Kidney (tissue), 13 donors: ENCODE measurements at regions not wholly inside any gene's neighbourhood (a gene's known extent, or its start where the extent isn't known, plus 50 kb on each side); places are given as distances from the start of the nearest gene placed in this dataset.
A peak's percentile ranks its signal among the peaks of the same experiment; 100 is the strongest.
"Not testable (repeated sequence)": the region's sequence is repeated elsewhere in the genome, so short reads cannot be mapped to it uniquely, and the experiment has no call there.

ENCODE experiments used
- DNase-seq, 5 donors: peaks; one replicate each; pipeline ENCODE4 v3.0.0-alpha.2; 2013 to 2020
- FAIRE-seq: peaks from 2 replicates; lab custom pipeline; 2012; peaks lifted over from hg19 to GRCh38; lab: Jason Lieb, UNC
- H3K27ac ChIP-seq, 2 donors: one replicate each; pipeline ENCODE4 v1.7.0; 2013; ENCODE audit warnings: low read depth in 2 of 2, low read length in 2 of 2, inconsistent platforms in 1 of 2
- H3K27me3 ChIP-seq: one replicate; pipeline ENCODE4 v1.7.1; 2013; ENCODE audit warnings: low read length, inconsistent platforms; ENCODE audit not compliant: control insufficient read depth, insufficient read depth
- H3K36me3 ChIP-seq, 3 donors: one replicate each; pipeline versions ENCODE4 v1.7.0 to v1.7.1; 2013; ENCODE audit warnings: low read length in 3 of 3, control low read depth in 1 of 3, inconsistent platforms in 1 of 3; ENCODE audit not compliant: insufficient read depth in 3 of 3, control insufficient read depth in 2 of 3
- H3K4me1 ChIP-seq, 3 donors: one replicate each; pipeline versions ENCODE4 v1.7.0 to v1.7.1; 2013; ENCODE audit warnings: low read length in 3 of 3, inconsistent platforms in 1 of 3, low read depth in 1 of 3; ENCODE audit not compliant: control insufficient read depth in 2 of 3, insufficient read depth in 2 of 3
- H3K4me3 ChIP-seq, 3 donors: one replicate each; pipeline versions ENCODE4 v1.7.0 to v1.8.1; 2013; ENCODE audit warnings: low read length in 3 of 3, control low read depth in 1 of 3, inconsistent platforms in 1 of 3
- H3K9ac ChIP-seq, 3 donors: one replicate each; pipeline versions ENCODE4 v1.7.0 to v1.7.1; 2013; ENCODE audit warnings: low read length in 3 of 3, control low read depth in 1 of 3, inconsistent platforms in 1 of 3
- H3K9me3 ChIP-seq, 3 donors: one replicate each; pipeline versions ENCODE4 v1.7.0 to v1.7.1; 2013; ENCODE audit warnings: low read length in 3 of 3, control low read depth in 1 of 3, inconsistent platforms in 1 of 3; ENCODE audit not compliant: control insufficient read depth in 2 of 3, insufficient read depth in 1 of 3
- intact Hi-C: fragments of 100-400 bp; cut with DNase I; formaldehyde crosslinking; loops from one replicate; pipeline ENCODE4 v1.11.1; 2022
- TF ChIP-seq, protein P1 (sequence below): IDR thresholded peaks from 3 replicates; pipeline ENCODE4 v1.5.1; 2012; ENCODE audit warnings: mild to moderate bottlenecking, moderate library complexity, borderline replicate concordance; ENCODE audit not compliant: insufficient read depth; ENCODE audit errors: extremely low read depth
- donor health status: control.
- donor health status: control.
- donor health status: control.
- donor health status: control.
- donor health status: control.
- donor health status: DM: yes; HTN: yes; CAD: no.
- donor health status: Normal renal cell carcinoma (clear cell type).

DNA sequence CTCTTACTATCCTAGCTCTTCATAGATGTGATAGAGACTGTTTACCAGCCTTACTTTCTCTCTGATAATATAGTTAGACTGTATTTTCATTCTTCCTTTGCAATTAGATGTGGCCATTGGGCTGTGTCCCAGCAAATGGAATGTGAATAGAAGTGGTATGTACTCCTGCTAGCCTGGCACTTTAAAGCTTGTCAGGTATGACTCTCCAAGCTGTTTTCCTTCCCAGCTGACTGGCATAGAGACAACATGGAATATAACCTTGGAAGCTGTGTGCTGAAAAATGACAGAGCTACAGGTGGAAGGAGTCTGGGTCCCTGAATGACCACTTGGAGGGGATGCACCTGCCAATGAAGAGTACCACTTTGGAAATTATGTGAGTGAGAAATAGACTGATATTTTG lies 116.2 kb downstream of the DIRAS2 start:
- H3K4me3 ChIP-seq = no peak overlapping the region
- no peak overlapping the region for H3K27ac ChIP-seq
- DNase-seq (peak in 2 of 5 donors; percentile 45 to 60), FAIRE-seq (no peak)
- intact Hi-C loops = no loop called here
- no peaks in the 10 kb centered on the region for H3K27me3 ChIP-seq
- H3K9ac ChIP-seq = no peak overlapping the region
- no peaks in the 10 kb centered on the region for H3K9me3 ChIP-seq
- no peaks in the 10 kb centered on the region for H3K36me3 ChIP-seq
- TF ChIP-seq, protein P1, sequence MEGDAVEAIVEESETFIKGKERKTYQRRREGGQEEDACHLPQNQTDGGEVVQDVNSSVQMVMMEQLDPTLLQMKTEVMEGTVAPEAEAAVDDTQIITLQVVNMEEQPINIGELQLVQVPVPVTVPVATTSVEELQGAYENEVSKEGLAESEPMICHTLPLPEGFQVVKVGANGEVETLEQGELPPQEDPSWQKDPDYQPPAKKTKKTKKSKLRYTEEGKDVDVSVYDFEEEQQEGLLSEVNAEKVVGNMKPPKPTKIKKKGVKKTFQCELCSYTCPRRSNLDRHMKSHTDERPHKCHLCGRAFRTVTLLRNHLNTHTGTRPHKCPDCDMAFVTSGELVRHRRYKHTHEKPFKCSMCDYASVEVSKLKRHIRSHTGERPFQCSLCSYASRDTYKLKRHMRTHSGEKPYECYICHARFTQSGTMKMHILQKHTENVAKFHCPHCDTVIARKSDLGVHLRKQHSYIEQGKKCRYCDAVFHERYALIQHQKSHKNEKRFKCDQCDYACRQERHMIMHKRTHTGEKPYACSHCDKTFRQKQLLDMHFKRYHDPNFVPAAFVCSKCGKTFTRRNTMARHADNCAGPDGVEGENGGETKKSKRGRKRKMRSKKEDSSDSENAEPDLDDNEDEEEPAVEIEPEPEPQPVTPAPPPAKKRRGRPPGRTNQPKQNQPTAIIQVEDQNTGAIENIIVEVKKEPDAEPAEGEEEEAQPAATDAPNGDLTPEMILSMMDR = no peak
- no peaks in the 10 kb centered on the region for H3K4me1 ChIP-seq

DNA sequence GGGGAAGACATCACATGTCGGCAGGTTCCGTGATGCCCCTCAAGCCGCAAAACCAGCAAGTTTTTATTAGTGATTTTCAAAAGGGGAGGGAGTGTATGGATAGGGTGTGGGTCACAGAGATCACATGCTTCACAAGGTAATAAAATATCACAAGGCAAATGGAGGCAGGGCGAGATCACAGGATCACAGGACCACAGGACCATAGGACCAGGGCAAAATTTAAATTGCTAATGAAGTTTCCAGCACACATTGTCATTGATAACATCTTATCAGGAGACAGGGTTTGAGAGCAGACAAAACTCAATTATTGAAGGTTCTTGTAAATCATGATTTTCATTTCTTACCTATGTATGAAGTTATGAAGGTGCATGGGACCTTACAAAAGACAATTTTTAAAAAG lies 106.5 kb downstream of the DIRAS2 start:
- H3K9me3 ChIP-seq, H3K36me3 ChIP-seq, H3K27ac ChIP-seq, FAIRE-seq, H3K4me3 ChIP-seq, intact Hi-C loops, DNase-seq, H3K9ac ChIP-seq, H3K4me1 ChIP-seq, H3K27me3 ChIP-seq: not testable (repeated sequence)

DNA sequence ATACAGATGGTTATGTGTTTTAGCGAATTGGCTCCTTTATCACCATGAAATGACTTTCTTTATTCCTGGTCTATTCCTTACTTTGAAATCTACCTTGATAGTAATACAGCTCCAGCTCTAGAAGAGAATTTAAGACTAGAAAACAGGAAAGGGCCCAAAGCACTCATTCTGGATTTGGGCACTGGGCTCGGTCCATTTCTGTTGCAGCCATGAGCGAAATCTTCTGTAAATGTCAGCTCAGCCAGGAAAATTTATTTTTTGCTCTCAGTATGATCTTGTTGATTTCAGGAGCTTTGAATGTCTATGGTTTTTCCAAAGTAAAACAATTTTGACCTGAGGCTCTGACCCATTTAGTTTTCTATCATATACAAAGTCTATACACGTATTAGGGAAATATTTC lies 104.1 kb downstream of the DIRAS2 start:
- TF ChIP-seq, protein P1 = no peak
- Histone ChIP-seq H3K36me3 (no peaks in the 10 kb centered on the region), H3K9ac (no peak overlapping the region), H3K9me3 (no peaks in the 10 kb centered on the region), H3K27ac (no peak overlapping the region), H3K4me1 (no peaks in the 10 kb centered on the region), H3K4me3 (no peak overlapping the region), H3K27me3 (no peaks in the 10 kb centered on the region)
- intact Hi-C loops = no loop called here
- FAIRE-seq (no peak), DNase-seq (no peak)

DNA sequence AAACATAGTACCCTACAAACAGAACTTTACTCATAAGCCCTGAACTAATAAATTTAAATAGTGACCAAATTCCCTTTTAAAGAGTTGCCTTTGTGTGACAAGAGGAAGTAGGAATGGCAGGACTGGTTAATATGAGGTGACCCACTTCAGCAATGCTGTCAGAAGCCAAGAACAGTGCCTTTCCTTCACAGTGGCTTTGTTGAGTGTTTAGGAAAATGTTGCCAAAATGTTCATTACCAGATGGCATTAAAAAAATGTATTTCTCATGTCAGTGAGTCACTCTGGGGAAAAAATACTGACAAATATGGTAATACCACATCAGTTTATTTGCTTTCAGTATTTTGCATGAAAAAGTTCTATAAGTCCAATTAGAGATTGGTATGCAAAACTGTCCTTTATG lies 103.3 kb downstream of the DIRAS2 start:
- DNase-seq (no peak), FAIRE-seq (no peak)
- Histone ChIP-seq H3K4me3 (no peak overlapping the region), H3K27ac (no peak overlapping the region), H3K27me3 (no peaks in the 10 kb centered on the region), H3K9me3 (no peaks in the 10 kb centered on the region), H3K9ac (no peak overlapping the region), H3K4me1 (no peaks in the 10 kb centered on the region), H3K36me3 (no peaks in the 10 kb centered on the region)
- intact Hi-C loops = no loop called here
- TF ChIP-seq, protein P1 = no peak
